DOHH2 (cell line): ENCODE measurements at regions not wholly inside any gene's neighbourhood (a gene's known extent, or its start where the extent isn't known, plus 50 kb on each side); places are given as distances from the start of the nearest gene placed in this dataset.
"Not testable (repeated sequence)": the region's sequence is repeated elsewhere in the genome, so short reads cannot be mapped to it uniquely, and the experiment has no call there.

ENCODE experiments used
- H3F3A ChIP-seq: fragments of 200-600 bp; sonication (generic), shearing (Covaris generic); 2 replicates; pipeline ENCODE4 v1.6.0; 2016; ENCODE audit warnings: antibody characterized with exemption, mild to moderate bottlenecking; ENCODE audit not compliant: control insufficient read depth, insufficient read depth
- H3K27ac ChIP-seq: fragments of 200-600 bp; sonication (generic); 2 replicates; pipeline ENCODE4 v1.5.1; 2014; ENCODE audit warnings: low read depth, mild to moderate bottlenecking, low read length, moderate library complexity
- H3K27me3 ChIP-seq: fragments of 200-600 bp; sonication (generic); 2 replicates; pipeline ENCODE4 v1.6.1; 2014; ENCODE audit warnings: mild to moderate bottlenecking, low read length, mixed read lengths; ENCODE audit not compliant: control insufficient read depth
- H3K36me3 ChIP-seq: fragments of 200-600 bp; sonication (generic); 2 replicates; pipeline ENCODE4 v1.6.1; 2014; ENCODE audit warnings: mild to moderate bottlenecking, low read length, moderate library complexity, mixed read lengths; ENCODE audit not compliant: control insufficient read depth
- H3K4me1 ChIP-seq: fragments of 200-600 bp; sonication (generic); 2 replicates; pipeline ENCODE4 v1.6.1; 2014; ENCODE audit warnings: mild to moderate bottlenecking, low read length, mixed read lengths; ENCODE audit not compliant: control insufficient read depth
- H3K4me2 ChIP-seq: fragments of 200-600 bp; sonication (generic); 2 replicates; pipeline ENCODE4 v1.6.0; 2014; ENCODE audit warnings: mild to moderate bottlenecking, low read length, moderate library complexity
- H3K4me3 ChIP-seq: fragments of 200-600 bp; sonication (generic); 2 replicates; pipeline ENCODE4 v1.5.1; 2014; ENCODE audit warnings: mild to moderate bottlenecking, low read length, mixed read lengths
- H3K79me2 ChIP-seq: fragments of 200-600 bp; sonication (generic); 2 replicates; pipeline ENCODE4 v1.6.1; 2014; ENCODE audit warnings: mild to moderate bottlenecking, low read length, mixed read lengths; ENCODE audit not compliant: control insufficient read depth
- H3K9me2 ChIP-seq: fragments of 200-600 bp; sonication (generic); replicated peaks from 2 replicates; pipeline ENCODE4 v1.6.1; 2014; ENCODE audit warnings: mild to moderate bottlenecking, low read length, mixed read lengths; ENCODE audit not compliant: control insufficient read depth
- H3K9me3 ChIP-seq: fragments of 200-600 bp; sonication (generic); 2 replicates; pipeline ENCODE4 v1.6.1; 2014; ENCODE audit warnings: antibody characterized with exemption, low read length, mixed read lengths; ENCODE audit not compliant: control insufficient read depth, insufficient read depth
- H4K20me1 ChIP-seq: fragments of 200-600 bp; sonication (generic); 2 replicates; pipeline ENCODE4 v1.6.0; 2014; ENCODE audit warnings: low read depth, mild to moderate bottlenecking, antibody characterized with exemption, low read length, moderate library complexity; ENCODE audit not compliant: control insufficient read depth, insufficient read depth
- EZH2phosphoT487 ChIP-seq: fragments of 200-600 bp; sonication (generic); IDR thresholded peaks from 2 replicates; pipeline ENCODE4 v1.6.1; 2017; ENCODE audit warnings: borderline replicate concordance, mild to moderate bottlenecking, antibody characterized with exemption, low read length, moderate library complexity, mixed read lengths
- TF ChIP-seq, protein P1 (sequence below): fragments of 200-600 bp; sonication (generic); IDR thresholded peaks from one replicate; pipeline ENCODE4 v1.5.1; 2014; ENCODE audit warnings: antibody characterized with exemption, mild to moderate bottlenecking, low read depth, low read length; ENCODE audit not compliant: poor library complexity, severe bottlenecking

DNA sequence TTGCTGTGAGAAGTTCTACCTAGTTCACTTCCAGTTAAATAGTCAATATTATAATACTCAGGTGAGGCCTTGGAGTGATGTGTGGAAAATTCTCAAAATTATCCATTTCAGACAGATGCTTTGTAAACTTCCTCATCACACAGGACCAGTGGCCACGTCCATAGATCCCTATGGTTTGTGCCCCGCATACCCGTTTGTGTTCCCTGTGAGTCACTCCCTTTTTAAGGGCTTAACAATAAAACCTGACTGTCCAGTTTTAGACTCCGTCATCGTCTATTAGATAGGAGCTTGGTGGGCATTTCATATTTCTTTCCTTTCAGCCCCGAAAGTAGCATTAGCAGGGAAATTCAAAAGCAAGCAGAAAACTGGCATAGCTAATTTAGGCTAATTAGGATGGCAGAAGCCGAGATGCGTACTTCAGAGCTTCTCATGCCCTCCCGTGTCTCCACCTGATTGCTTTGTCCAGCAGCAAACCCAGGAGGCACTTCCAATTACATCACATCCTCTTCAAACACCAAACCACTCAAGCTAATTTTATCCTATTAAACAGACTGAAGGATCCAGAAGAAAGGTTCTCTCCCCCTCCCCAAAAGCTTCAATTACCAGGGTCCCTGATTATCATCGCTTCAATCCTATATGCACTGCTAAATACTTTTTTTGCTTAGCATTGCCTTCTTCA lies 186.6 kb upstream of the OTX2 start:
- Histone ChIP-seq H3K36me3 (no peaks in the 10 kb centered on the region), H3K9me3 (no peaks in the 10 kb centered on the region), H4K20me1 (no peaks in the 10 kb centered on the region), H3K9me2 (no peaks in the 10 kb centered on the region), H3K4me3 (no peak overlapping the region), H3K4me1 (no peaks in the 10 kb centered on the region), H3K4me2 (no peak overlapping the region), H3K27ac (no peak overlapping the region), H3K79me2 (no peaks in the 10 kb centered on the region), H3F3A (no peaks in the 10 kb centered on the region), H3K27me3 (no peaks in the 10 kb centered on the region)
- TF ChIP-seq, protein P1, sequence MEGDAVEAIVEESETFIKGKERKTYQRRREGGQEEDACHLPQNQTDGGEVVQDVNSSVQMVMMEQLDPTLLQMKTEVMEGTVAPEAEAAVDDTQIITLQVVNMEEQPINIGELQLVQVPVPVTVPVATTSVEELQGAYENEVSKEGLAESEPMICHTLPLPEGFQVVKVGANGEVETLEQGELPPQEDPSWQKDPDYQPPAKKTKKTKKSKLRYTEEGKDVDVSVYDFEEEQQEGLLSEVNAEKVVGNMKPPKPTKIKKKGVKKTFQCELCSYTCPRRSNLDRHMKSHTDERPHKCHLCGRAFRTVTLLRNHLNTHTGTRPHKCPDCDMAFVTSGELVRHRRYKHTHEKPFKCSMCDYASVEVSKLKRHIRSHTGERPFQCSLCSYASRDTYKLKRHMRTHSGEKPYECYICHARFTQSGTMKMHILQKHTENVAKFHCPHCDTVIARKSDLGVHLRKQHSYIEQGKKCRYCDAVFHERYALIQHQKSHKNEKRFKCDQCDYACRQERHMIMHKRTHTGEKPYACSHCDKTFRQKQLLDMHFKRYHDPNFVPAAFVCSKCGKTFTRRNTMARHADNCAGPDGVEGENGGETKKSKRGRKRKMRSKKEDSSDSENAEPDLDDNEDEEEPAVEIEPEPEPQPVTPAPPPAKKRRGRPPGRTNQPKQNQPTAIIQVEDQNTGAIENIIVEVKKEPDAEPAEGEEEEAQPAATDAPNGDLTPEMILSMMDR = no peak
- TF ChIP-seq EZH2phosphoT487 = no peak

DNA sequence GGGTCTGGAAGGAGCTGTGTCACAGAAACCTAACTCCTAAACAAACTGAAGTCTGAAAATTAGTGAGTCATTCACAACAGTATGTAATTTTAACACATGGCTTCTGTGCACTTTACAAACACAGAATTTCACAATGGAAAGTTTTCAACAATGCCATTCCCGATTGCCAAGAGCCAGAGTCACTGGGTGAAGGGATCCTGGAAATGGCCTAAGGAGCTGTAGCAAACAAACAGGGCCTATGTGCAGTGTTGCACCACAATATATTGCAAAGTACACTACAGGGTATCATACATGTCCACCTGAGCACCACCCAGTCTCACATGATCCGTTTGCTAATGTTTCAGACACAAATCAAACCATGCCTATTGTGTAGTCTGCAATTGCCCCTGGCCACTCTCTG lies 184.7 kb upstream of the OTX2 start:
- Histone ChIP-seq H3K36me3 (no peaks in the 10 kb centered on the region), H3K4me1 (no peaks in the 10 kb centered on the region), H4K20me1 (no peaks in the 10 kb centered on the region), H3K27ac (no peak overlapping the region), H3K27me3 (no peaks in the 10 kb centered on the region), H3K79me2 (no peaks in the 10 kb centered on the region), H3K9me3 (no peaks in the 10 kb centered on the region; the same call in 1 of the 2 replicates), H3F3A (no peaks in the 10 kb centered on the region), H3K4me2 (no peak overlapping the region), H3K4me3 (no peak overlapping the region), H3K9me2 (no peaks in the 10 kb centered on the region)
- no peak for TF ChIP-seq EZH2phosphoT487
- TF ChIP-seq, protein P1 = no peak

DNA sequence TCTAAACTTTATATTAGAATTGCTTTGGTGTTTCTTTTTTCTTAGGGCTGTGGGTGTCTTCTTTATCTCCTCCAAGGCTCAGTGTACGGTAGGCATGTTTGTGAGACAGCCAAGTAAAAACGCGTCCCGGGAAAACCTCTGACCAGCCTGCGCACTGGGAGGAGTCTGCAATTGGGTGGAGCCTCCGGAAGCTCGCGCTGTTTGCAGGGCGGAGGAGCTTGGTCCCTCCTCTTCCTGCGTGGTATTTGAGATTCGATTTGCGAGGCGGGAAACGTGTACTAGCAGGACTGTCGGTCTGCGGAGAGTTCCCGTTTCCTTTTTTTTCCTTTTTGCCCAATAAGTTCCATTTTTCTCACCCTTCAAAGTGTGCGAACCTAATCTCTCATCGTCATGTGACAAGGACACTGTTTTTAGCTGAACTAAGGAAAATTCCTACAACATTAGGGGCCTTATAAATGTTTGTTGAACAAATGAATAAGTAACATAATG lies 182.1 kb upstream of the OTX2 start:
- Histone ChIP-seq H3K4me3 (no peak overlapping the region), H3K27me3 (no peaks in the 10 kb centered on the region), H3K79me2 (no peaks in the 10 kb centered on the region), H3K36me3 (no peaks in the 10 kb centered on the region), H3F3A (no peaks in the 10 kb centered on the region), H4K20me1 (no peaks in the 10 kb centered on the region), H3K4me1 (no peaks in the 10 kb centered on the region), H3K9me3 (no peaks in the 10 kb centered on the region; the same call in 1 of the 2 replicates), H3K4me2 (no peak overlapping the region), H3K27ac (no peak overlapping the region), H3K9me2 (no peaks in the 10 kb centered on the region)
- TF ChIP-seq, protein P1 = no peak

DNA sequence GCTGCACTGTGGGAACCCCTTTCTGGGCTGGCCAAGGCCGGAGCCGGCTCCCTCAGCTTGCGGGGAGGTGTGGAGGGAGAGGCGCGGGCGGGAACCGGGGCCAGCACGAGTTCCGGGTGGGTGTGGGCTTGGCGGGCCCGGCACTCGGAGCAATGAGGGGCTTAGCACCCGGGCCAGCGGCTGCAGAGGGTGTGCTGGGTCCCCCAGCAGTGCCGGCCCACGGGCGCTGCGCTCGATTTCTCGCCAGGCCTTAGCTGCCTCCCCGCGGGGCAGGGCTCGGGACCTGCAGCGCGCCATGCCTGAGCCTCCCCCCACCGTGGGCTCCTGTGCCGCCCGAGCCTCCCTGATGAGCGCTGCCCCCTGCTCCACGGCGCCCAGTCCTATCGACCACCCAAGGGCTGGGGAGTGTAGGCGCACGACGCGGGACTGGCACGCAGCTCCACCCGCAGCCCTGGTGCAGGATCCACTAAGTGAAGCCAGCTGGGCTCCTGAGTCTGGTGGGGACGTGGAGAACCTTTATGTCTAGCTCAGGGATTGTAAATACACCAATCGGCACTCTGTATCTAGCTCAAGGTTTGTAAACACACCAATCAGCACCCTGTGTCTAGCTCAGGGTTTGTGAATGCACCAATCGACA lies 180.8 kb upstream of the OTX2 start:
- not testable (repeated sequence) for H3K4me2 ChIP-seq

More for the DNA sequence above, 180.8 kb upstream of the OTX2 start:
- not testable (repeated sequence) for H4K20me1 ChIP-seq, H3K27ac ChIP-seq, H3K4me1 ChIP-seq, H3K27me3 ChIP-seq, H3K9me3 ChIP-seq, H3K9me2 ChIP-seq, H3K79me2 ChIP-seq, H3F3A ChIP-seq, H3K4me3 ChIP-seq, H3K36me3 ChIP-seq
